NCI-H2171 treated with DMSO at 0.1 percent for 48 hours (cell line): ENCODE measurements at regions not wholly inside any gene's neighbourhood (a gene's known extent, or its start where the extent isn't known, plus 50 kb on each side); places are given as distances from the start of the nearest gene placed in this dataset.
A peak's percentile ranks its signal among the peaks of the same experiment; 100 is the strongest.

Experiments used
- DNase-seq: peaks from one replicate; lab custom pipeline; 2025; lab: John Stamatoyannopoulos, UW

DNA sequence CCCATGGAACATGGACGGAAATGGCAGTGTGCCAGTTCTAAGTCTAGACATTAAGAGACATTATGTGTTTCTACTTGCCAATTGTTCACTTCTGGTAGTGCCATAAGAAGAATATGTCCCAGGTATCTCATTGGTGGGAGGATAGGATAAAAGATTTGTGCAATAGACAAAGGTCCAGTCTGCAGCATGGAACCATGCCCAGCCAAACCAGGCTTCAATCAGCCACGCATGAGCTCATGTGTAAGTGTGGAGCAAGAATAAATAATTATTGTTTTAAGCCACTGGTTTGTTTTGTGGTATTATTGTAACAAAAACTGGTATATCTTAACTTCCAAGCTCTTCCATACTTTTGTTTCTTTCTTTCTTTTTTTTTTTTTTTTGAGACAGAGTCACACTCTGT, 153.6 kb upstream of the CTTNBP2 start:
- DNase-seq: no peak

DNA sequence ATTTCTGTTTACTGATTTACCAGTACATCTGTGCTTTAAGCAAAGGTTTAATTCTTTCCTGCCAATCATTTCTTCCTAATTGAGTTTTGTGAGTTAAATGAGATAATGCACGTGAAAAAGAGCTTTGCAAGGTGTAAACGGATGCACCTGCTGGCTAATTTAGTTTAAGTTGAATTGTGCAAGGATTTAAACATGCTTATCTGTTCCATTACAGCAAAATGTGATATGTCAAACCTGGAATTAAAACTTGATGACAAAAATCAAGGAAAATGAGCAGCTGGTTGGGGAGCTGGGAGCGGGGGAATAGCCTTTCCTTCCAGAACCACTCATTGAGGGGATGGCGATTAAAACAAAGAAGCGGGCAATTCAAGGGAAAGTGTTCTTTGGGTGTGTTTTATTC, 155.0 kb upstream of the CTTNBP2 start:
- no peak for DNase-seq

DNA sequence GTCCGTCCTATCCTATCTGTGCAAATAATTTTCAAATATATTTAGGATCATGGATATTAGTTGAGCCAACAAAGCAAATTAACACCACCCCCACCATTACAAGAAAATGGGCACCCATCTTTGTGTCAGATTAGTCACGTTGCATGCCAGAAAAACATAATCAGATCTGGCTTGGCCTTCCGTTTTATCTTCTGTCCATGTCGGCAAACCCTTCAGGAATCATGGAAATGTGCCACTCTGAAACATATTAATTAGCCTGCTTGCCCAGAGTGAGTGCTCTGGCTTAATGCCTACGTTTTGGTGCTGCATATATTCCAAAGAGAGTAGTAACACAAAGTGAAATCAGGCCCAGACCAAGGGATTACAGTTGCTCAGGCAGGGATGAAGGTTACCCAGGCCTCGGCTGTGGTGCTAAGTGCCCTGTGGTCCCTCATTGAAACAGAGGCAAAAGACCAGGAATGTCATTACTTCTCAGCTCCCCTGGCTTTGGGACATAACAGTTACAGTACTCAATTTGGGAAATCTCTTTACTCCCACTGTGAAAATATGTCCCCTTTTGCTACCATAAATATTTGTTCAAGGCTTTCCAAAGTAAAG, 154.0 kb upstream of the LSM8 start:
- no peak for DNase-seq

DNA sequence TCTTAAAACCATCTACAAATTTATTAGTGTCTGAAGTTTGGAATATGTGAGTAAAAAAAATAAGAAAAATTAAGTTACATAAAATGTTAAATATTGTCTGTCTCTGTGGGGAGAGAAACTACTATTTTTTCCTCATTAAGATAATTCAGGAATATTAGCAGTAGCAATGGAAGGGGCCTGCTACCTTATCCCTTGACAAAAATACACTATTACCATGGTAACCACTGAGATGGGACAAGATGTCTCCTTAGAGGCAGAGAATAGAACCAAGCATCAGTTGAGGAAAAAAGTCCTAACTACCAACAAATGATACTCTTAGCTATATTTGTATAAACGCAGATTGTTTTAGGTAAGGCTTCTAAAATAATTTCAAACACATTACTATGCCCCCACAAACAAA, 150.7 kb upstream of the LSM8 start:
- no peak for DNase-seq

DNA sequence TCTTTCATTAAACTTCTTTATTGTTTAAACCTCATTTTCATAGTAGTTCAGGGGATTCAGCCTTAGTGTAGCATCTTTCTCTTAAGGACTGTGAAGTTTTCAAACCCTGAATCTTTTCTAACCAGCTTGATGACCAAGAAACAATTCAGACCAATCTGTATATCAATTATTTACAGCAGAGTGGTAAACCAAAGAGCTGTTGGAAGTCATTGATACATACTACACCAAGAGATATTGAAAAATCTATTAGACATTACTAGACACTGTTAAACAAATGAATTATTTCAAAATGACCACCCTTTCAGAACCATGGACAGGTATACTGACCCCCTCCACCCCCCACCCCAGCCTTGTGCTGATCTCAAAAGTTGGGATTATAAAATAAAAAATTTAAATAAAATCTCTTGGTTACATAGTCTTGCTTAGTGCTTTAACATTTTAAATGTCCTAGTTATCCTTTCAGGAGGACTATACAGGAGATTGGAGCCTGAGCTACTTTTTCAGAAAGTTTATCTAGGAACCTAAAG, 143.9 kb upstream of the LSM8 start:
- DNase-seq: no peak

DNA sequence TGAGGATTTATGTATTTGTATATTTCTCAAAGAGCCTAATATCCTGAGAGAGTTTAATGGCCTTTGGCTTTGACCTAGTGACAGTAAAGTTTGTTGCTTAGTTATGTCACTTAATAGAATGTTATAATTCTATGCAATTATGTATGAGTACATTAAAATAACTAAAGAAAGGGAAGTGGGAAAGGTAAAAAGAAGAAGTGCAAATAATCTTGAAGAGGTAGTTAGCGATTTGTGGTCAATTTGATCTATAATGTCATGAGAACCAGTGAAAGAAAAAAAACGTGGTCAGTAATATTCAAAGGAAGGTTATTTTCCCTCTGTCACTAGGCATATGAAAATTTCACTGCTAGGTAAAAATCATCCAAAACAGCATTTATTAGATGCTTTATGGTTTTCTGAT, 143.4 kb upstream of the LSM8 start:
- no peak for DNase-seq

DNA sequence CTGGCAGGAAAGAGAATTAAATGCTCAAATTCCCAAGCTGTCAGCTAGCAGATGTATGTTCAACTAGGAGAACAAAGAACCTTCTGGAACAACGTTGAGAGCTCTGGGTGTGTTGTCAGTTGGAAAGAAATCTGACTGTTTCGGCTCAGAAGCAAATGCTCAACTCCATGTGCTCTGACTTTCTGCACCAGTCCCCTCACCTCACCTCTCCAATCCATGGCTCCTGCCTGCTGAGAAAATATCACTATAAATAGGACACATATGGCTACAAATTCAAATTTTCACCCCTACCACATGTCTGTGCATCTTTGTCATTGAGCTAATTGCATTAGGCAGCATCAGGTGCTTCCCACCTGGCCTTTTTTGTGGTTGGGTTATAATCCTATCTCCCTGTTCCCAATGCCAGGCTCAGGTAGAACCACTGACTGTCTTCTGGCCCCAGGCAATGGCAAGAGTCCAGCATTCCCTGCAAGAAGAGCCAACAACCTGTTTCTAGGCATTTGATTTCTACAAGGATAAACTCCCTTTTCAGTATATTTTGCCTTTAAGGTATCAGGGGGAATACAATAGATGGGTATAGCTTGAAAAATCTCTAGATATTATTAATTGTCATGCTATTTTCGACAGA, 142.6 kb upstream of the LSM8 start:
- peak; percentile 49 for DNase-seq

DNA sequence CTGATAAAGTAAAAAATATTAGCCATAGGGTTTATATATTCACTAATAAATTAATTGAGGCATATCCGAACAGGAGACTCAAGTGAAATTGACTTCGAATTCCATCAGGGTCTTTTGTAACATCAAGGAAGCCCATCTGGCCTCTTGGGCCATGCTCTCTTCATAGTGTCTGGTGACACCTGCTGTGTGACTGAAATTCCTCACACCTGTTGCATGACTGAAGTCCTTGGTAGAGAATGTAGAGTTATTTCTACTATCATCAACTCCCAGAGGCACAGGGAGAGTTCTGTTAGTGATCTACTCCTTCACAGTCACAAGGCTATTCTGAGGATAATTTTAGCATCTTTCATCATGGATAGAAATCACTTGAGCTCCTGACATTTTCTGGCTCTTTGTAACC, 138.3 kb upstream of the LSM8 start:
- DNase-seq: no peak

DNA sequence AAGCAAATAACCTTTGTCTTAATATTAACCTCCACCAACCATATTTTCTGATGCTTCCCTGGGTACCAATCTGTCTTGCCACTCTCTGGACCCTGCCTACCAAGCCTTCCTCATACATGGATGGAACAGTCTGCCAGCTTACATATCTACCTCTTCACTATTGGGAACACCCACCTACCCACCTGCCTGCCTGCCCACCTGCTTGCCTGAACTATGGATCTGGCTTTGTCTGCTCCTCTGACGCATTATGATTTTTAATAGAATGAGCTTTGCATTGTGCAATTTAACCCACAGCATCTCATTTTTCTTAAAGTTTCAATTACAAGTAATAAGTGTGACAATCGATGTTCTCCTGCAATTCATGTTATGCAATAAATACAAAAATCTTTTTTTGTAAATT, 137.9 kb upstream of the LSM8 start:
- no peak for DNase-seq

DNA sequence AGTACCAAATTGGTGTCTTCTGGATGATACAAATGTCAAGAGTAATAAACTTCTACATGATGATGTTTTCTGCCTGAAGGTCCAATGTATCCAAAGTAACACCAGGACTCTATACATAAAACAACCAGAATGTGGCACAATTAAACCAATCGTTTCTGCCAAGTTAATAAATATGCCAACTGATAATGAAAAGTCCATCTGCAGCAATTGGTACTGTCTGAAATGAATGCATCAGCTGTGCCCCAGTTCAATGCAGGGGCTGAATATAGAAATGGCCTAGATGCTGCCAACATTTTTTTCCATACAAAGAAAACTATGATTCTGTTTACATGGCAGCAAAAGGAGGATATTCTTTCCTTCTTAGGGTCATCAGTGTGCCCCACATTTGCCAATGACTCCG, 137.2 kb upstream of the LSM8 start:
- no peak for DNase-seq

DNA sequence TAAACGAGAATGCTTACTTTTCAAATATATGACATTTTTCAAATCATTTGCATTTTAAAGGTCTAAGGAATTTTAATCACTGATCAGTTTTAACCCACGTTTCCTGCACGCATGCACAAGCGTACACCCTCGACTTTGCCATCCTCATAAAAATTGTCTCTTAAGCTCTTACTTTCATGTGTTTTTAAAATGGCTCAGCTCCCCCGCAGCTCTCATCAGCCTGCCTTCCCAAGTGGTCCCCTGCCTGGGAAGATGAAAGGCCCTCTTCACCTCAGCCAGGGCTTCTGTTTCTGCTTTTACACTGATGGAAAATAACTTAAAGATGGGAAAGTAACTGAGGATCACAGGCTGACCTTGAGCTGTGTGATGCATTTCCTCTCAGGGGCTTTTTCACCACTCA, 131.6 kb upstream of the LSM8 start:
- no peak for DNase-seq

DNA sequence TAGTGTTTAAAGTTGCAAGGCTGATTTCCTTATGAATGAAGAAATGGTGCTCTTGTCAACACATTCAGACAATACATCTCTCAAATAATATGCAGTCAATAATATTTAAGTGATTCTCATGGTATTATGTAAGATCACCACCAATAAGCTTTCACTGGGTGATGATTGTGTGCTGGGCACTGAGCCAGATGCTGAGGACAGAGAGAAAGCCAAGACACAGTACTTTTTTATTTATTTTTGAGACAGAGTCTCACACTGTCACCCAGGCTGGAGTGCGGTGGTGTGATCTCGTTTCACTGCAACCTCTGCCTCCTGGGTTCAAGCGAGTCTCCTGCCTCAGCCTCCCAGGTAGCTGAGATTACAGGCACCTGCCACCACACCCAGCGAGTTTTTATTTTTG, 130.6 kb upstream of the LSM8 start:
- DNase-seq: no peak

DNA sequence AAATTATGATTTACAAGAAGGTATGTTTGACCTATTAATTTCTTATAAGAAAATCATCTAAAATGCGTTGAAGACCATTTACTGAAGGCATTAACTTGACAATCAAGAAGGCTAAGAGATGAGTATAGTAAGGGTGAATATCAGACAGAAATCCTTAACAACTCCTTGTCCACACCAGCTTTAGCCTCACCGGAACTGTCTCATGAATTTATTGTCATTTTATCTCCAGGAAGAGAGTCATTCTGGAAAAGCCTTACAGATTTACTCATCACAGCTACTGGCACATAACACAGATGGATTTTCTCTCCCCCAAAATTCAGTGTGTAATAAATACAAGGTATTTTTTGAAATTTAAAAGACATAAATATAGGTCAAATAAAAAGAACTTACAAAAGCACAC, 129.4 kb upstream of the LSM8 start:
- DNase-seq: no peak

DNA sequence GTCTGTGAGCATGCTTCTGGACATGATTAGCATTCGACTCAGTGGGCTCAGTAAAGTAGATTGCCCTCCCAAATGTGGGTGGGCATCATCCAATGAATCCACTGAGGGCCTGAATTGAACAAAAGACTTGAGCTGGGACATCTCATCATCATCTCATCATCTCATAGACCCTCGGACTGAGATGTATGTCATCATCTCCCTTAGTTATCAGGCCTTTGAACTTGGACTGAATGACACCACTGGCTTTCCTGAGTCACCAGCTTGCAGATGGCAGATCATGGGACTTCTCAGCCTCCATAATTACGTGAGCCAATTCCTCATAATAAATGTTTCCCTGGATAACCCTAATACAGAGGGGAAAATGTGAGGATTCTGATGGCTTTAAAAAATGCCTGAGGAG, 128.3 kb upstream of the LSM8 start:
- no peak for DNase-seq

DNA sequence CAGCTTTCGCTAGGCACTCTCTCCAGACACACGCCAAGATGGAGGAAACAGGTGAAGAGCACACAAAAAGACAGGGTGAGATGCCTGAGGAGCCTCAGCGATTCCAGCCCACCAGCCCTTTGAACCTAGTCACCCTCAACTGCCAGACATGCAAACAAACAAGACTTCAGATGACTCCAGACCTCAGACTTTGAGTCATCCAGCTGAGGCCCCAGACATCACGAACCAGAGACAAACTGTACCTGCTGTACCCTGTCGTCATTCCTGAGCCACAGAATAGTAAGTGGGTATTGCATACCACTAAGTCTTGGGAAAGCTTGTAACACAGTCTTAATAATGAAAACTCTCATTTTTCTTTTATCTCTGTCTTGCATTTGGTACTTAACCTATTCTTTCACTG, 126.6 kb upstream of the LSM8 start:
- DNase-seq: no peak

DNA sequence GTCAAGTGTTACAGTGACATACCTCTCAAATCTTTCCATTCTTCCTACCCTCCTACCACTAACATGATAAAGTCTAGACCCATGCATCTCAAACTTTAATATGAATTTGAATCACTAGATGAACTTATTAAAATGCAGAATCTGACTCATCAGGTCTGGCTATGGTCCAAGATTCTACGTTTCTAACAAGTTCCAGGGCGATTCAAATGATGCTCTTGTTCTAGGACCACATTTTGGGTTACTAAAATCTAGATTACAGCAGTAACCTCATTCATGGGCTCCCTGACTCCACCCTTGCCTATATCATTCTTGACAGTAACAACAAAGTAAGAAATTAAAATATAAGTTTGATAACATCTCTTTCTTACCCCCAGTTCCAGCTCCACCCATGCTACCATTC, 124.8 kb upstream of the LSM8 start:
- DNase-seq: no peak

DNA sequence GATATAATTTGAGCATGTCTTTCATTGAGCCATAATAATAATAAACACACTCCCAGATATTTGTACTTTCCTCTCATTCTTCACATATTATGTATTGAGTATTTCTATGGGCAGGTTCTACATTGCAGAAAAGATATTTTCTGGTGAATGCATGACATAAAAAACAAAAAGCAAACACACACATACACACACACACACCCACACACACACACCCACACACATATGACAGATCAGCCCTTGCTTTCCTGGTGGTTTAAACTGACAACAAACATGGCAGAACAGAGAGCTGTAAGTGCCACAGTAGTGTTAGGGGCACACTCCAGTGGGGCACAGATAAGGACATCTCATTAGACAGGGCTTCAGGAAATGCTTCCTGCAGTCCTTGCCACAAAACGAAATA, 123.3 kb upstream of the LSM8 start:
- DNase-seq: no peak

DNA sequence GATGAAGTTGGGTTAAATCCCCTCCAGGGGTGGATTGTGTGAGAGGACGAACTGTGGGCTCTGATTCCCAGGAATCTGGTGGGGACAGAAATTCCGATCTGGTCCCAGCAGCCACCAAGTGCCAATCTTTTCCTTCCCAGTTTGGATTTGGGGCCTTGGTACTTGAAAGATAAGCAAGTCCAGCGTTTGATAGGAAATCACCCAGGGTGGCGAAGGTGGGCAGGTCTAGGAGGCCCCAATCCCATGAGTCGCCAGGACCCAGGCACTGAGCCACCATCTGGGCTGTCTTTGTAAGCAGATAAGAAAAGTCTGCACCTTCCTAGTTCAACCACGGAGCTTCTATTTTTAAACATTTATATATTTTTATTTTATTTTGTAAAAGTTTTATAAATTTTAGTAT, 122.6 kb upstream of the LSM8 start:
- DNase-seq: no peak

DNA sequence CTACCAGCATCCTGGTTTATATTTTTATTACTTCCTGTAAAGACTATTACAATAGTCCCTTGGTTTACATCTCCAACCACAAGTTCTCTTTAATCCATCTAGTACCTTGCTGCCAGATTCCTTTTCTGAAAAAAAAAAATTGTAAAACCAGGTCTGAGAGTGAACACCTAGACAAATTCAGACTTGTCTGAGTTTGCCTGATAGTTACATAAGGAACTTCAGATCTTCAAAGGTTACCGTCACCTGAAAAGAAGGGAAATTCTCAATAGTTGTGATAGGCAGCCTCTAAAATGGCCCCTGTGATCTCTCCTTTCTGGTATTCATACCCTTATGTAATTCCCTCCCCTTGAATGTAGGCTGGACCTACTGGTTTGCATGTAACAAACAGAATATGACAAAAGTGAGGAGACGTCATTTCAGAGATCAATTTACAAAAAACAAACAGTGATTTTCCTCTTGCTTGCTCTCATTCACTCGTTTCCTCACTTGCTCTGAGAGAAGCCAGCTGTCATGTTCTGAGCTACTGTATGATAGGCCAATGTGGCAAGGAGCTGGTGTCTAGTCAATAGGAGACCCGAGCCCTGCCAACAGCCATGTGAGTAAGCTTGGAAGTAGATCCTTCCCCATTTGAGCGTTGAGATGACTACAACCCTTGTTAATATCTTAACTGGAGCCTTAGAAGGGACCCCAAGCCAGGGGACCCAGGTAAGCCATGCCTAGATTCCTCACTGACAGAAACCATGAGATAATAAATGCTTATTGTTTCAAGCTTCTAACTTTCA, 110.9 kb upstream of the LSM8 start:
- no peak for DNase-seq

DNA sequence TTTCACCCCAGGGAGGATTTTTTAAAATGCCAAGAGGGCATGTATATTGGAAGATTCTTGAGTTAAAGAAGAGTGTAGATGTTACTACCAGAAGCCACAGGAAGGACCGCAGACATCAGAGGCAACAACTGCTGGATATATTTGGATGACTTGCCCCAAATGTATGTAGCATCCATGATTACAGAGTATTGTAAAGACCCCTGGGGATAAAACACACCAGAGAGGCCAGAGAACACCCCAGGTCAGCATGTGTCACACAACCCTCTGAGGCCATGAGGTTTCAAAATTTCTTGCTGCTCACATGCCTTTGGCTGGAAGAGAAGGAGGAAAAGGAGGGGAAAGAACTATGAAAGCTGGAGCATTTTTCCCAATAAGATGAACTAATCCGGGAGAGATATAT, 108.0 kb upstream of the LSM8 start:
- DNase-seq: no peak

DNA sequence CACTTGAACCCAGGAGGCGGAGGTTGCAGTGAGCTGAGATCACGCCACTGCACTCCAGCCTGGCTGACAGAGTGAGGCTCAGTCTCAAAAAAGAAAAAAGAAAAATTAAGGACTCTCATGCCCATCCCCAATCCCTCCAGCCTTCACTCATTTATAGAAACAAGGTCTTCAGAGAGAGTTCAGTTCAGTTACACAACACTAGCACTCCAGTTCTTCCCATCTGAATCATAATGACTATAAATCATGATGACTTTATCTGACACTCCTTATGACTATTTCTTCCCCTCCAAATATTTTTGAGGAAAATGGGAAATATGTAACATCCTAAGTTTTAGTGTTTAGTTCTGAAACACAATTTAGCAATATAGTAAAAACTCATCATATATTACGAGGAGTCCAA, 107.4 kb upstream of the LSM8 start:
- no peak for DNase-seq

DNA sequence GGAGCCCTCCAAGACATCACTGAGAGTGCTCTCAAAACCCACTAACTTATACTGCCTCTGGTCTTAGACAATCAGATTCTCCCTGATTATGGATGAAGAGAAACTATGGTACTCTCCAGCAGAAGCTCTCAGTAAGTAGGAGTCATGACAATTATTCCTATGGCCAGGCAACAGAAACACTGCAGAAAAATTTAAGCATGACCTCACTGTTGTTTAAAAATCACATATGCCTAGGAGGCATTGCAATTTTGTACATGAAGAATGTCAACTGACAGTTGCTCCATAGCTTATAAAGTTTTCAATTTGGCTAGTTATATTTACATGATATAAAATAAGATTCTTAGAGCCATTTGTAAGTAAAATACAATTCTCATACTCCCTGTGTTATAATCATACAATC, 105.9 kb upstream of the LSM8 start:
- DNase-seq: no peak

DNA sequence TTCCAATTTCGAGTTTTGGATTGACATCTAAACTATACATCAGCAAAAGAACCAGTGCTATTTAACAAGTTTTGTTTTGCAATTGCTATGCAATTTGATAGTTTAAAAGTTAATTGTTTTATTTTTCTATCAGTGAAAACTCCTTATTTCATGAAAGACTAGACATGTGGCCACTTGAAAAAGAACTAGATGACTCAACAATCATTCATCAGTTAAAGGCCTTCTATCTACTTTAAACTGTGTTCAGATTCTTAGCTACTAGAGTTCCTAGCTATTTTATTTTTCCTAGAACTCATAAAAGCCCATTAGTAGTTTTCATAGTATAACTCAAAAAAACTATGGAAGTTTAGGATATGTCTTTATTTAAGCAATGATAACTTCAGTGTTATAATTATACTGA, 104.6 kb upstream of the LSM8 start:
- no peak for DNase-seq

DNA sequence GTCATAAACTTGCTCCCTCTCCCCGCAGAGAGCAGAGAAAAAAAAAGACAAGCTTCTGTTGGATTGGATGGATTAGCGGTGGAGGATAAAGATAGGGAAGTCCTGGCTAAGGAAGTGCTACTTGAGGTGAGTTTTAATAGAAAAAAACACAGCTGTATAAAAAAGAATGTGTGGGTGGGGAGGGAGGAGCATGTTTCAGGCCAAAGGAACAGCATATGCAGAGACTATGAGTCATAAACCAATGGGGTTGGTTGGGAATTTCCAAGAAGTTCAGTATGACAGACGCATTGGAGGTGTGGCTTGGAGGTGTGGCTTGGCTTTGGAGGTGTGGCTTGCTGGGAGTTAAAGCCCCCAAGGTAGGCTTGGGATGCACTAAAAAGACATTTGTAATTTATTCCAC, 103.0 kb upstream of the LSM8 start:
- DNase-seq: no peak
